ENCODE measurements at regions not wholly inside any gene's neighbourhood (a gene's known extent, or its start where the extent isn't known, plus 50 kb on each side); places are given as distances from the start of the nearest gene placed in this dataset.

DNA sequence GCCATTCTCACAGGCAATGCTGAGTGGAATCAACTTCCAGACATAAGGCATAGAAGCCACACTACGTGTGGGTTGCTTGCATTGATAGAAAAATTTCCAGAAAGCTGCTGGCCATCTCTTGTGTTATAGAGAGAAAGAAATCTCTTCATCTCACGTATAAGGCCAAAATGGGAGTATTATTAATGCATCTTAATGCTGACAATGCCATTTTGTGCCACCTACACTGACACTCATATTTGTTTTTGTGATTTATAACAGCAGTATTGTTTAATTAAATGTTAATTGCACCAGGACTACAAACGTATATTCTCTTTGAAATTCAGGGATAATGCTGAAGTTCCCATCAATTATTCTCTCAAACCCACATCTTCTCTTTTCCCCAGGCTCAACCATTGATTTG is 56.1 kb upstream of the TMEM132D start:
- H3K4me3 ChIP-seq (replicated peaks; ENCODE audit: low read depth, low read length): no peak overlapping the region

DNA sequence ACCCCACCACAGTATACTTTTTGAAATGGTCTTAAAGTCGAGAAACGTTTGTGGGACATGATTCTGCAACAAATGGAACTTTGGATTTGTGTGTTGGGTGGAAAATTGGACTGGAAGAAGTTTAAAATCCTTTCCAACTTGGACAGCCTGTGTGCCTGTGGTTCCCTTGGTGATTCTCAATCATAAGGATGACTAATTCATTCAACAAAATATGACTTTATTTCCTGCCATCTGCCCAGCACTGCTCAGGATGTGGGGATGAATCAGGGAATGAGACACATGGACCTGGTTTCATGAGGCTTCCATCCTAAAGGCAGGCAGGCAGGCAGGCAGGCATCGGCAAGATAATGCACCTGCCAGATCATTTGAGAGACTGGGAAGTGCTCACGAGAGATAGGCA is 57.3 kb upstream of the TMEM132D start:
- no peak for TF ChIP-seq CTCF (IDR thresholded peaks at IDR 0.05; ENCODE audit: low read depth, low read length, missing control alignments)
- no peak for DNase-seq (ENCODE audit: extremely low read depth, low read depth)
- H3K4me3 ChIP-seq (replicated peaks; ENCODE audit: low read depth, low read length): no peak overlapping the region

More for the DNA sequence above, 56.1 kb upstream of the TMEM132D start:
- no peak for TF ChIP-seq CTCF (IDR thresholded peaks at IDR 0.05; ENCODE audit: low read depth, low read length, missing control alignments)
- DNase-seq (ENCODE audit: extremely low read depth, low read depth): no peak

GRCh38 chr12:129961856-129962255 is 58.0 kb upstream of the TMEM132D start:
- H3K4me3 ChIP-seq (replicated peaks; ENCODE audit: low read depth, low read length): no peak overlapping the region
- DNase-seq (ENCODE audit: extremely low read depth, low read depth): no peak
- no peak for TF ChIP-seq CTCF (IDR thresholded peaks at IDR 0.05; ENCODE audit: low read depth, low read length, missing control alignments)

DNA sequence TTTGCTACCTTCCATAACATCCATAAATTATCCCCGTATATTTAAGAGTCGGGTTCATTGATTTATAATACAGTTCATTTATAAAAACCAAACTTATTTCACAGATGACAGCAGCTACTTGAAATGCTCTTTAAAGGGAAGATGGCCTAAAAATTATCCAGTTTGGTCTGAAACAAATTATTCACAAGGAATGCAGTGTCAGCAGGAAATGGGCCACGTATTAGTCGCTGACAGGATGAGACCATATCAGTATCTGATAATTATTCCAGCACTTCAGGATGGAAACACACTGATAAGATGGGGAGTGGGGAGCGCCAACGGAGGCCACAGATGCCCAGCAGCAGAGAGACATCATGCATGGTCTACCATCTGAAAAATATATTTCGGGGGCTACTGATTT is 60.5 kb upstream of the TMEM132D start:
- TF ChIP-seq CTCF (IDR thresholded peaks at IDR 0.05; ENCODE audit: low read depth, low read length, missing control alignments): no peak
- no peak for DNase-seq (ENCODE audit: extremely low read depth, low read depth)
- H3K4me3 ChIP-seq (replicated peaks; ENCODE audit: low read depth, low read length): no peak overlapping the region

- TF ChIP-seq CTCF (IDR thresholded peaks at IDR 0.05; ENCODE audit: low read depth, low read length, missing control alignments): no peak
- H3K4me3 ChIP-seq (replicated peaks; ENCODE audit: low read depth, low read length): no peak overlapping the region
- DNase-seq (ENCODE audit: extremely low read depth, low read depth): no peak
These were observed 61.1 kb upstream of the TMEM132D start for GRCh38 chr12:129964826-129965457.

- no peak overlapping the region for H3K4me3 ChIP-seq (replicated peaks; ENCODE audit: low read depth, low read length)
- TF ChIP-seq CTCF (IDR thresholded peaks at IDR 0.05; ENCODE audit: low read depth, low read length, missing control alignments): no peak
- no peak for DNase-seq (ENCODE audit: extremely low read depth, low read depth)
These were observed 62.5 kb upstream of the TMEM132D start for GRCh38 chr12:129966146-129966995.

All from HFF-Myc (cell line).